Fibroblast of upper back skin (primary cell): ENCODE measurements at regions not wholly inside any gene's neighbourhood (a gene's known extent, or its start where the extent isn't known, plus 50 kb on each side); places are given as distances from the start of the nearest gene placed in this dataset.

ENCODE experiments used
- DNase-seq: peaks from one replicate; pipeline ENCODE4 v3.0.0-alpha.2; 2013

- no peak for DNase-seq
These were observed 136.1 kb downstream of the PAPOLA start for GRCh38 chr14:96638041-96638855.

- DNase-seq, result no peak
These were observed 137.4 kb downstream of the PAPOLA start for GRCh38 chr14:96639550-96639949.

- DNase-seq, result no peak
These were observed 146.5 kb downstream of the PAPOLA start for GRCh38 chr14:96648506-96649326.

GRCh38 chr14:96649327-96649601 is 147.1 kb downstream of the PAPOLA start:
- no peak for DNase-seq

GRCh38 chr14:96653597-96653996 is 143.6 kb upstream of the VRK1 start:
- DNase-seq, result no peak

- DNase-seq, result no peak
These were observed 138.6 kb upstream of the VRK1 start for GRCh38 chr14:96658611-96659010.

GRCh38 chr14:96660123-96660522 is 137.1 kb upstream of the VRK1 start:
- DNase-seq, result no peak

- DNase-seq, result no peak
These were observed 136.5 kb upstream of the VRK1 start for GRCh38 chr14:96660667-96661066.

- DNase-seq, result no peak
These were observed 135.8 kb upstream of the VRK1 start for GRCh38 chr14:96661244-96661969.

- no peak for DNase-seq
These were observed 134.8 kb upstream of the VRK1 start for GRCh38 chr14:96662116-96662970.

GRCh38 chr14:96663076-96663475 is 134.1 kb upstream of the VRK1 start:
- no peak for DNase-seq

GRCh38 chr14:96663491-96664067 is 133.6 kb upstream of the VRK1 start:
- no peak for DNase-seq

- DNase-seq, result no peak
These were observed 131.1 kb upstream of the VRK1 start for GRCh38 chr14:96666088-96666487.

- no peak for DNase-seq
These were observed 126.8 kb upstream of the VRK1 start for GRCh38 chr14:96670391-96670790.

- no peak for DNase-seq
These were observed 126.0 kb upstream of the VRK1 start for GRCh38 chr14:96671218-96671617.

- no peak for DNase-seq
These were observed 123.5 kb upstream of the VRK1 start for GRCh38 chr14:96673706-96674105.

GRCh38 chr14:96674121-96674520 is 123.1 kb upstream of the VRK1 start:
- DNase-seq, result no peak

GRCh38 chr14:96676166-96676565 is 121.0 kb upstream of the VRK1 start:
- DNase-seq, result no peak

GRCh38 chr14:96681829-96682228 is 115.4 kb upstream of the VRK1 start:
- DNase-seq, result peak; percentile 1

GRCh38 chr14:96682401-96682800 is 114.8 kb upstream of the VRK1 start:
- DNase-seq, result no peak

- no peak for DNase-seq
These were observed 113.5 kb upstream of the VRK1 start for GRCh38 chr14:96683562-96684289.

- DNase-seq, result no peak
These were observed 111.1 kb upstream of the VRK1 start for GRCh38 chr14:96686126-96686525.
